Gastroesophageal sphincter (tissue), 3 donors: ENCODE measurements at regions not wholly inside any gene's neighbourhood (a gene's known extent, or its start where the extent isn't known, plus 50 kb on each side); places are given as distances from the start of the nearest gene placed in this dataset.

Source experiments
- EP300 ChIP-seq: sonication (generic); formaldehyde crosslinking; IDR thresholded peaks from one replicate; pipeline ENCODE4 v1.6.1; 2017; ENCODE audit warnings: antibody characterized with exemption, mild to moderate bottlenecking
- POLR2A ChIP-seq, 2 donors: fragments of 450-650 bp; IDR thresholded peaks; one replicate each; pipeline ENCODE4 v1.6.1; 2017; ENCODE audit warnings: antibody characterized with exemption in 2 of 2, mild to moderate bottlenecking in 2 of 2, moderate library complexity in 1 of 2
- POLR2AphosphoS5 ChIP-seq: sonication (generic); formaldehyde crosslinking; IDR thresholded peaks from one replicate; pipeline ENCODE4 v1.6.1; 2017; ENCODE audit warnings: antibody characterized with exemption
- TF ChIP-seq, protein P1 (sequence below), 4 experiments: fragments of 200-600 bp in 2 of 4; fragments of 450-650 bp in 2 of 4; sonication (generic) in 1 of 4; IDR thresholded peaks; one replicate each; pipeline ENCODE4 v1.5.1; 2017 to 2019; ENCODE audit warnings: antibody characterized with exemption in 4 of 4, mild to moderate bottlenecking in 2 of 4, moderate library complexity in 2 of 4

DNA sequence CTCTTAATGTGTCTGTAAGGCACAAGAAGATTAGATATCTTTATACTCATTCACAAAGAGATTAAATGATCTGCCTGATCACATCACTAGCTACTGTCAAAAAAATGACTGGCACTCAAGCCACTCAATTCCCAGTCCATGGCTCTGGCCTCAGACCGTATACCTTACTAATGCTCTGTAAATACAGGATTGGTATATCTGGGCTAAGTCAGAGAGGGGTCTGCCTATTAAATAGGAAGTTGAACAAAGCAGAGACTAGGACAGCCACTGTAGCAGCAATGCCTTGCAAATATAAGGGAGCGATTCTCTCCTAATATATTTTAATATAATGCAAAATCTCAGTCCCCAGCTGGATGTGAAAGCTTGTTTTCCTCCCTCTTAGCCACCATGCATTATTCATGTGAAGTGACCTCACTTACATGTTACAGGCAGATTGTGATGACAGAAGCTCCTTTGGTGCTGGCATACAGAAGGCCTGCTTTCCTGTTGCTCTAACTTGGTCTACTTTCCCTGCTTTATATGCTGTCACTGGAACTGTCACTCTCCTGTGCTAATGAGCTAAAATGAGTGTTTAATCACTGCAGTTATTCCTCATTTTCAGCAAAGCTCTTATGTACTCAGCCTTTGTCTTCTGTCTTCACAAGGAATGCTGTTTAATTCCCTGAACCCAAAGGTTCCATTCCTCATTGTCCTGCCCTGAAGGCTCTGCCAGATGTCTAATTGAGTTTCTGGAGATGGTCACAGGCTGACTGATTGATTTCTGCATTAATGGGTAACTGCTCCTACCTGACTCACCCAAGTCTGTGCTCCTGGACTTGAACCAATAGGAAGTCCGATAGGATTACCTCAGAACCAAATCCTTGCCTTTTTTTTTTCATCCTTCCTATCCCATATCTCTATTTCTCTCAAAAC is 578.2 kb downstream of the KLHL13 start:
- TF ChIP-seq POLR2A (IDR thresholded peaks at IDR 0.05) = no peak
- TF ChIP-seq, protein P1, sequence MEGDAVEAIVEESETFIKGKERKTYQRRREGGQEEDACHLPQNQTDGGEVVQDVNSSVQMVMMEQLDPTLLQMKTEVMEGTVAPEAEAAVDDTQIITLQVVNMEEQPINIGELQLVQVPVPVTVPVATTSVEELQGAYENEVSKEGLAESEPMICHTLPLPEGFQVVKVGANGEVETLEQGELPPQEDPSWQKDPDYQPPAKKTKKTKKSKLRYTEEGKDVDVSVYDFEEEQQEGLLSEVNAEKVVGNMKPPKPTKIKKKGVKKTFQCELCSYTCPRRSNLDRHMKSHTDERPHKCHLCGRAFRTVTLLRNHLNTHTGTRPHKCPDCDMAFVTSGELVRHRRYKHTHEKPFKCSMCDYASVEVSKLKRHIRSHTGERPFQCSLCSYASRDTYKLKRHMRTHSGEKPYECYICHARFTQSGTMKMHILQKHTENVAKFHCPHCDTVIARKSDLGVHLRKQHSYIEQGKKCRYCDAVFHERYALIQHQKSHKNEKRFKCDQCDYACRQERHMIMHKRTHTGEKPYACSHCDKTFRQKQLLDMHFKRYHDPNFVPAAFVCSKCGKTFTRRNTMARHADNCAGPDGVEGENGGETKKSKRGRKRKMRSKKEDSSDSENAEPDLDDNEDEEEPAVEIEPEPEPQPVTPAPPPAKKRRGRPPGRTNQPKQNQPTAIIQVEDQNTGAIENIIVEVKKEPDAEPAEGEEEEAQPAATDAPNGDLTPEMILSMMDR (IDR thresholded peaks at IDR 0.05) = no peak
- no peak for TF ChIP-seq EP300
- no peak for TF ChIP-seq POLR2AphosphoS5
